GM18517 (cell line): ENCODE measurements at regions not wholly inside any gene's neighbourhood (a gene's known extent, or its start where the extent isn't known, plus 50 kb on each side); places are given as distances from the start of the nearest gene placed in this dataset.

ENCODE experiments used
- ATAC-seq: cut with Tn5 transposase; IDR thresholded peaks from one replicate; pipeline ENCODE4 v1.9.1; 2021; ENCODE audit warnings: mild to moderate bottlenecking, moderate library complexity; ENCODE audit not compliant: unreplicated experiment

GRCh38 chr6:50102676-50103075 is 52.9 kb upstream of the DEFB112 start:
- no peak for ATAC-seq

GRCh38 chr6:50110587-50110986 is 60.9 kb upstream of the DEFB112 start:
- ATAC-seq: no peak

- no peak for ATAC-seq
These were observed 63.5 kb upstream of the DEFB112 start for GRCh38 chr6:50112981-50113857.

- no peak for ATAC-seq
These were observed 66.7 kb upstream of the DEFB112 start for GRCh38 chr6:50116390-50116789.

- ATAC-seq: no peak
These were observed 67.2 kb upstream of the DEFB112 start for GRCh38 chr6:50116797-50117542.

- ATAC-seq: no peak
These were observed 70.6 kb upstream of the DEFB112 start for GRCh38 chr6:50120300-50120699.

- no peak for ATAC-seq
These were observed 74.0 kb upstream of the DEFB112 start for GRCh38 chr6:50123688-50124087.

GRCh38 chr6:50124572-50124971 is 74.8 kb upstream of the DEFB112 start:
- ATAC-seq: no peak

- ATAC-seq: no peak
These were observed 78.8 kb upstream of the DEFB112 start for GRCh38 chr6:50128420-50129005.

- ATAC-seq: no peak
These were observed 86.2 kb upstream of the DEFB112 start for GRCh38 chr6:50135968-50136367.

- ATAC-seq: no peak
These were observed 91.4 kb upstream of the DEFB112 start for GRCh38 chr6:50141100-50141499.

GRCh38 chr6:50143011-50143719 is 93.4 kb upstream of the DEFB112 start:
- no peak for ATAC-seq

GRCh38 chr6:50145125-50145524 is 95.4 kb upstream of the DEFB112 start:
- ATAC-seq: no peak

GRCh38 chr6:50147371-50147770 is 97.6 kb upstream of the DEFB112 start:
- ATAC-seq: no peak

- ATAC-seq: no peak
These were observed 130.9 kb upstream of the DEFB112 start for GRCh38 chr6:50180646-50181045.

- ATAC-seq: no peak
These were observed 135.3 kb upstream of the DEFB112 start for GRCh38 chr6:50185006-50185405.

- no peak for ATAC-seq
These were observed 137.7 kb upstream of the DEFB112 start for GRCh38 chr6:50187351-50187921.

GRCh38 chr6:50198245-50198644 is 148.5 kb upstream of the DEFB112 start:
- no peak for ATAC-seq

- no peak for ATAC-seq
These were observed 153.0 kb upstream of the DEFB112 start for GRCh38 chr6:50202766-50203165.

GRCh38 chr6:50211582-50211981 is 161.9 kb upstream of the DEFB112 start:
- ATAC-seq: no peak

GRCh38 chr6:50213146-50213545 is 163.4 kb upstream of the DEFB112 start:
- ATAC-seq: no peak
